ENCODE measurements at regions not wholly inside any gene's neighbourhood (a gene's known extent, or its start where the extent isn't known, plus 50 kb on each side); places are given as distances from the start of the nearest gene placed in this dataset.
"Not testable (repeated sequence)": the region's sequence is repeated elsewhere in the genome, so short reads cannot be mapped to it uniquely, and the experiment has no call there.

GRCh38 chr15:77832874-77833273 lies 200.2 kb upstream of the LINGO1 start:
- Histone ChIP-seq H3K36me3 (no peaks in the 10 kb centered on the region), H3K4me3 (no peak overlapping the region), H3K9me3 (no peaks in the 10 kb centered on the region), H3K27ac (no peak overlapping the region), H3K27me3 (replicated peaks in 1 of 7) (peaks cover 0 to 20% (median 0%) of the 10 kb centered on the region in 7 donors), H3K4me1 (no peaks in the 10 kb centered on the region)
- peak; percentile 59 for DNase-seq
- 78 to 96% (median 83%) methylated on average over 2 of the region's 2 CpGs for WGBS, 5 donors
- intact Hi-C loops (cut with DNase I; ENCODE audit: low total_unique reads) = no loop called here
- no peak for TF ChIP-seq CTCF (IDR thresholded peaks at IDR 0.05 in 8 of 11, conservative IDR thresholded peaks at IDR 0.05 in 3 of 11)
- TF ChIP-seq POLR2AphosphoS5 (IDR thresholded peaks at IDR 0.05) = no peak
- no peak for TF ChIP-seq POLR2A (IDR thresholded peaks at IDR 0.05)

- Histone ChIP-seq H3K9me3 (no peaks in the 10 kb centered on the region), H3K4me1 (no peaks in the 10 kb centered on the region), H3K27me3 (replicated peaks in 1 of 7) (peaks cover 0 to 12% (median 0%) of the 10 kb centered on the region in 7 donors), H3K27ac (no peak overlapping the region), H3K36me3 (no peaks in the 10 kb centered on the region), H3K4me3 (no peak overlapping the region)
- intact Hi-C loops (cut with DNase I; ENCODE audit: low total_unique reads) = no loop called here
- WGBS, 5 donors = 70 to 74% (median 71%) methylated on average over 4 of the region's 4 CpGs
- TF ChIP-seq CTCF (IDR thresholded peaks at IDR 0.05 in 8 of 11, conservative IDR thresholded peaks at IDR 0.05 in 3 of 11) (no peak), POLR2A (IDR thresholded peaks at IDR 0.05) (no peak), POLR2AphosphoS5 (IDR thresholded peaks at IDR 0.05) (no peak)
- DNase-seq = peak; percentile 22
Observed at GRCh38 chr15:77831986-77832385, 199.3 kb upstream of the LINGO1 start.

- intact Hi-C loops (cut with DNase I; ENCODE audit: low total_unique reads) = no loop called here
- no peaks in the 10 kb centered on the region for H3K4me1 ChIP-seq
- H3K27me3 ChIP-seq (replicated peaks in 1 of 7) = peaks cover 0 to 6% (median 0%) of the 10 kb centered on the region in 7 donors
- H3K9me3 ChIP-seq = no peaks in the 10 kb centered on the region
- 39 to 60% (median 48%) methylated on average over 5 of the region's 5 CpGs for WGBS, 5 donors
- TF ChIP-seq POLR2A (IDR thresholded peaks at IDR 0.05) = no peak
- TF ChIP-seq CTCF (IDR thresholded peaks at IDR 0.05 in 8 of 11, conservative IDR thresholded peaks at IDR 0.05 in 3 of 11) = no peak
- TF ChIP-seq POLR2AphosphoS5 (IDR thresholded peaks at IDR 0.05) = no peak
- peak; percentile 23 for DNase-seq
- no peak overlapping the region for H3K4me3 ChIP-seq
- no peak overlapping the region for H3K27ac ChIP-seq
- no peaks in the 10 kb centered on the region for H3K36me3 ChIP-seq
Observed at GRCh38 chr15:77830051-77830468, 197.3 kb upstream of the LINGO1 start.

- intact Hi-C loops (cut with DNase I; ENCODE audit: low total_unique reads) = loop anchor here (10.0 kb wide), 1 partner anchor 195 kb away; the partner anchor contains the start of gene LINGO1
- not testable (repeated sequence) for H3K27ac ChIP-seq
Observed at GRCh38 chr15:77829331-77829730, 196.6 kb upstream of the LINGO1 start.

GRCh38 chr15:77827860-77828259 lies 195.1 kb upstream of the LINGO1 start:
- WGBS, 5 donors = 94 to 100% (median 96%) methylated on average over 4 of the region's 4 CpGs
- TF ChIP-seq CTCF (IDR thresholded peaks at IDR 0.05 in 8 of 11, conservative IDR thresholded peaks at IDR 0.05 in 3 of 11) = no peak
- H3K4me3 ChIP-seq = no peak overlapping the region
- H3K4me1 ChIP-seq = no peaks in the 10 kb centered on the region
- no peaks in the 10 kb centered on the region for H3K9me3 ChIP-seq
- no peaks in the 10 kb centered on the region for H3K36me3 ChIP-seq
- H3K27ac ChIP-seq = no peak overlapping the region
- H3K27me3 ChIP-seq (replicated peaks in 1 of 7) = peaks cover 0 to 14% (median 0%) of the 10 kb centered on the region in 7 donors
- DNase-seq = peak; percentile 37
- intact Hi-C loops (cut with DNase I; ENCODE audit: low total_unique reads) = loop anchor here (10.0 kb wide), 1 partner anchor 193 kb away; the partner anchor contains the start of gene LINGO1

More at GRCh38 chr15:77829331-77829730, 196.6 kb upstream of the LINGO1 start:
- DNase-seq = peak; percentile 2
- 82 to 90% (median 88%) methylated on average over 6 of the region's 6 CpGs for WGBS, 5 donors
- not testable (repeated sequence) for H3K4me3 ChIP-seq; H3K27me3 ChIP-seq (replicated peaks in 1 of 7); H3K4me1 ChIP-seq; H3K36me3 ChIP-seq; H3K9me3 ChIP-seq
